ENCODE measurements at regions not wholly inside any gene's neighbourhood (a gene's known extent, or its start where the extent isn't known, plus 50 kb on each side); places are given as distances from the start of the nearest gene placed in this dataset.

DNA sequence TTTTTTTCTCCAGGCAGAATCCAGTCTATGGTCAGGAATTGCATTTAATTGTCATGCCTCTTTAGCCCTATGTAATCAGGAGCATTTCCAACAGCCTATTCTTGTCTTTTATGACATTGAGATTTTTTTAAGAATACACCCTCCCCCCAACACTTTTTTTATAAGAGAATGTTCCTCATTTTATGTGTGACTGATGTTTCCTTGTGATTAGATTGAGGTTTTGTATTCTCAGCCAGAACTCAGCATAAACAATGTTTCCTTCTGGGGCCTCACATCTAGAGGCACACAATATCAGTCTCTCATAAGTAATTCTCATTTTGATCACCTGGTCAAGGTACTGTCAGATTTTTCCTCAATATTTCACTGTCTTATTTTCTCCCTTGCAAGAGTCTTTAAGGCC lies 193.4 kb upstream of the PDE1C start:
- TF ChIP-seq YY1 (IDR thresholded peaks at IDR 0.05; ENCODE audit: low read depth) (no peak), CEBPB (IDR thresholded peaks at IDR 0.05) (no peak), CREB1 (IDR thresholded peaks at IDR 0.05; ENCODE audit: low read depth) (no peak), NFIC (IDR thresholded peaks at IDR 0.05) (no peak)
- TF ChIP-seq, protein P1, sequence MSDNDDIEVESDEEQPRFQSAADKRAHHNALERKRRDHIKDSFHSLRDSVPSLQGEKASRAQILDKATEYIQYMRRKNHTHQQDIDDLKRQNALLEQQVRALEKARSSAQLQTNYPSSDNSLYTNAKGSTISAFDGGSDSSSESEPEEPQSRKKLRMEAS (IDR thresholded peaks at IDR 0.05) = no peak

DNA sequence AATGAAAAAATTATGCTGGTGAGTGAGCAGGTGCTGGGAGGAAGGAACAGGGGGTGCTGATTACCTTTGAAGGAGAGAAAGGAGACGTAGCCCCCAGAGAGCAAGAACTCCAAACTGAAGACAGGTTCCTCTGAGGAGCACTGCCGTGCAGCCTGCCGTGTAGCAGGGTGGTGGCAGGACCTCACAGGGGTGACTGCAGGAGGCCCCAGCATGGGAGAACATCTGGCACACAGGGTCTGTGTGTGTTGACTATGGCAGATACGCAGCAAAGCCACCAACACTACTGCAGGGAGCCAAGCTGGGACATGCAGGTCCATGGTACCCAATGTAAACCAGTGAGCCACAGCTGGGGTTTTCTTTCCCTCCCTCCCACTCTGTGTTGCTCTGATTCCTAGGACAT lies 192.1 kb upstream of the PDE1C start:
- TF ChIP-seq, protein P2, sequence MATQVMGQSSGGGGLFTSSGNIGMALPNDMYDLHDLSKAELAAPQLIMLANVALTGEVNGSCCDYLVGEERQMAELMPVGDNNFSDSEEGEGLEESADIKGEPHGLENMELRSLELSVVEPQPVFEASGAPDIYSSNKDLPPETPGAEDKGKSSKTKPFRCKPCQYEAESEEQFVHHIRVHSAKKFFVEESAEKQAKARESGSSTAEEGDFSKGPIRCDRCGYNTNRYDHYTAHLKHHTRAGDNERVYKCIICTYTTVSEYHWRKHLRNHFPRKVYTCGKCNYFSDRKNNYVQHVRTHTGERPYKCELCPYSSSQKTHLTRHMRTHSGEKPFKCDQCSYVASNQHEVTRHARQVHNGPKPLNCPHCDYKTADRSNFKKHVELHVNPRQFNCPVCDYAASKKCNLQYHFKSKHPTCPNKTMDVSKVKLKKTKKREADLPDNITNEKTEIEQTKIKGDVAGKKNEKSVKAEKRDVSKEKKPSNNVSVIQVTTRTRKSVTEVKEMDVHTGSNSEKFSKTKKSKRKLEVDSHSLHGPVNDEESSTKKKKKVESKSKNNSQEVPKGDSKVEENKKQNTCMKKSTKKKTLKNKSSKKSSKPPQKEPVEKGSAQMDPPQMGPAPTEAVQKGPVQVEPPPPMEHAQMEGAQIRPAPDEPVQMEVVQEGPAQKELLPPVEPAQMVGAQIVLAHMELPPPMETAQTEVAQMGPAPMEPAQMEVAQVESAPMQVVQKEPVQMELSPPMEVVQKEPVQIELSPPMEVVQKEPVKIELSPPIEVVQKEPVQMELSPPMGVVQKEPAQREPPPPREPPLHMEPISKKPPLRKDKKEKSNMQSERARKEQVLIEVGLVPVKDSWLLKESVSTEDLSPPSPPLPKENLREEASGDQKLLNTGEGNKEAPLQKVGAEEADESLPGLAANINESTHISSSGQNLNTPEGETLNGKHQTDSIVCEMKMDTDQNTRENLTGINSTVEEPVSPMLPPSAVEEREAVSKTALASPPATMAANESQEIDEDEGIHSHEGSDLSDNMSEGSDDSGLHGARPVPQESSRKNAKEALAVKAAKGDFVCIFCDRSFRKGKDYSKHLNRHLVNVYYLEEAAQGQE (IDR thresholded peaks at IDR 0.05; ENCODE audit: low read depth) = no peak
- TF ChIP-seq ZBTB7A (IDR thresholded peaks at IDR 0.05; ENCODE audit: low read depth) (no peak), CEBPB (IDR thresholded peaks at IDR 0.05) (no peak), FOXM1 (IDR thresholded peaks at IDR 0.05; ENCODE audit: borderline replicate concordance, low read depth) (no peak), EP300 (IDR thresholded peaks at IDR 0.05; ENCODE audit: borderline replicate concordance) (no peak), TCF12 (IDR thresholded peaks at IDR 0.05; ENCODE audit: low read depth) (no peak), RAD21 (IDR thresholded peaks at IDR 0.05; ENCODE audit: low read depth) (no peak), TEAD4 (IDR thresholded peaks at IDR 0.05) (no peak), TAF1 (IDR thresholded peaks at IDR 0.05; ENCODE audit: low read depth) (no peak), CREB1 (IDR thresholded peaks at IDR 0.05; ENCODE audit: low read depth) (no peak), NFIC (IDR thresholded peaks at IDR 0.05) (no peak), YY1 (IDR thresholded peaks at IDR 0.05; ENCODE audit: low read depth) (no peak), EGR1 (IDR thresholded peaks at IDR 0.05) (no peak)
- TF ChIP-seq, protein P1 (IDR thresholded peaks at IDR 0.05) = no peak
- TF ChIP-seq, protein P3, sequence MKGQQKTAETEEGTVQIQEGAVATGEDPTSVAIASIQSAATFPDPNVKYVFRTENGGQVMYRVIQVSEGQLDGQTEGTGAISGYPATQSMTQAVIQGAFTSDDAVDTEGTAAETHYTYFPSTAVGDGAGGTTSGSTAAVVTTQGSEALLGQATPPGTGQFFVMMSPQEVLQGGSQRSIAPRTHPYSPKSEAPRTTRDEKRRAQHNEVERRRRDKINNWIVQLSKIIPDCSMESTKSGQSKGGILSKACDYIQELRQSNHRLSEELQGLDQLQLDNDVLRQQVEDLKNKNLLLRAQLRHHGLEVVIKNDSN (IDR thresholded peaks at IDR 0.05) = no peak

DNA sequence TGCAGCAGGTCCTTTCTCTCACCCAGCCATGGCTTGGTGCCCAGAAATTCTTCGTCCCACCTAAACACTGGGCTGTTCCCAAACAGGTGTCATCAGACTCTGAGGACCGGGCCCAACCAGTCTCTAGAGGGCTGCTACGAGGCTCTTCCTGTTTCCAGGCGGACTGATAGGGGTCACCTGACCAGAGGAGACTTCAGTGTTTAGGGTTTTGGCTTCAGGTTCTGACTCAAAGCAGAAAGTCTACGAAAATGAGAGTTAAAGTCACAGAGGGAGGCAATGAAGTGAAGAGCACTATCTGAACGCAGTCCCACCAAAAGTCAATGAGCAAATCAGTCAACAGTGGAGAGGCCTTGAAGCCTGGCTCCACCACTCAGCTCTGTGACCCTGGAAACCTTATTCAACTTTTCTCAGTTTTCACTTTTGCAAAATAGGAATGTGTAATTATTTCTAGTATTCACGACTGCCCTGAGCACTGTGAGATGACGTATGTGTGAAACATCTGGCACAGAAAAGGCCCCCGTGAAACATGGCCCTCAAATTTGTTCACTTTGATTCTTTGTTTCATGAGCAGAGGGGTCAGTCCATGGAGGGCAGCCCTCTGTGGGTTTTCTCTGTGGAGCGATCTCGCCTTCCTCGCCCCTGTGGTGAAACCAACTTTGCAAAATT lies 189.9 kb upstream of the PDE1C start:
- TF ChIP-seq TAF1 (IDR thresholded peaks at IDR 0.05; ENCODE audit: low read depth) (no peak), ZBTB7A (IDR thresholded peaks at IDR 0.05; ENCODE audit: low read depth) (no peak), RAD21 (IDR thresholded peaks at IDR 0.05; ENCODE audit: low read depth) (no peak), YY1 (IDR thresholded peaks at IDR 0.05; ENCODE audit: low read depth) (no peak), EGR1 (IDR thresholded peaks at IDR 0.05) (no peak), FOXM1 (IDR thresholded peaks at IDR 0.05; ENCODE audit: borderline replicate concordance, low read depth) (no peak), CREB1 (IDR thresholded peaks at IDR 0.05; ENCODE audit: low read depth) (no peak), TEAD4 (IDR thresholded peaks at IDR 0.05) (no peak), TCF12 (IDR thresholded peaks at IDR 0.05; ENCODE audit: low read depth) (no peak), NFIC (IDR thresholded peaks at IDR 0.05) (no peak), CEBPB (IDR thresholded peaks at IDR 0.05) (no peak)
- TF ChIP-seq, protein P2 (IDR thresholded peaks at IDR 0.05; ENCODE audit: low read depth) = no peak
- TF ChIP-seq, protein P1 (IDR thresholded peaks at IDR 0.05) = no peak
- TF ChIP-seq, protein P3 (IDR thresholded peaks at IDR 0.05) = no peak

DNA sequence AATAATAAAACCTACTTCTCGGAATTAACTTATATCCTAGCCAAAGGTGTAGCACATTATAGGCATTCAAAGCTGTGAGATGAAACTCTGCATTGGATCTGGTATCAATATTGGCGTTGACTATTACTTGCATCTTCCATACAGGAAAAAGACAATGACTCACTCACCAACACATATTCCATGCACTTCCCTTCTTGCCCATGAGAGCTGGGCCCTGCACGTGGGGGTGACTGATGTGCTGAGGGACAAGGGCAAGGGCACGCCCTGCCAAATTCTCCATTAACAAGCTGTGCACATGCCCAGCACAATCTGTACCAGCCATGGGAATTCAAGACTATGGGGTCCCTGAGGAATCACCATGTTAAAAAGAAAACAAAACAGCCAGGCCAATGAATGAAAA lies 188.1 kb upstream of the PDE1C start:
- TF ChIP-seq TAF1 (IDR thresholded peaks at IDR 0.05; ENCODE audit: low read depth) (no peak), ZBTB7A (IDR thresholded peaks at IDR 0.05; ENCODE audit: low read depth) (no peak), TEAD4 (IDR thresholded peaks at IDR 0.05) (no peak), EP300 (IDR thresholded peaks at IDR 0.05; ENCODE audit: borderline replicate concordance) (no peak), NFIC (IDR thresholded peaks at IDR 0.05) (no peak), YY1 (IDR thresholded peaks at IDR 0.05; ENCODE audit: low read depth) (no peak), FOXM1 (IDR thresholded peaks at IDR 0.05; ENCODE audit: borderline replicate concordance, low read depth) (no peak), CREB1 (IDR thresholded peaks at IDR 0.05; ENCODE audit: low read depth) (no peak), RAD21 (IDR thresholded peaks at IDR 0.05; ENCODE audit: low read depth) (no peak), CEBPB (IDR thresholded peaks at IDR 0.05) (no peak), TCF12 (IDR thresholded peaks at IDR 0.05; ENCODE audit: low read depth) (no peak), EGR1 (IDR thresholded peaks at IDR 0.05) (no peak)
- TF ChIP-seq, protein P3 (IDR thresholded peaks at IDR 0.05) = no peak
- TF ChIP-seq, protein P2 (IDR thresholded peaks at IDR 0.05; ENCODE audit: low read depth) = no peak
- TF ChIP-seq, protein P1 (IDR thresholded peaks at IDR 0.05) = no peak

All from Ishikawa (cell line).